ENCODE measurements at regions not wholly inside any gene's neighbourhood (a gene's known extent, or its start where the extent isn't known, plus 50 kb on each side); places are given as distances from the start of the nearest gene placed in this dataset.

- Histone ChIP-seq H3K4me2 (ENCODE audit: insufficient read depth in 1 of 2, low read depth in 2 of 2, low read length in 2 of 2) (no peak overlapping the region), H2BK120ac (replicated peaks; ENCODE audit: low read depth, low read length) (no peak overlapping the region), H3K4me1 (replicated peaks in 1 of 4; ENCODE audit: control insufficient read depth in 3 of 4, insufficient read depth in 4 of 4, low read length in 3 of 4) (peaks cover 0 to 9% (median 3%) of the 10 kb centered on the region in 4 experiments; a peak in 4 of 7 replicates), H2BK5ac (ENCODE audit: low read depth, low read length) (no peak overlapping the region), H3K4me3 (ENCODE audit: extremely low read depth in 1 of 4, insufficient read depth in 2 of 4, low read depth in 3 of 4, low read length in 4 of 4) (no peak overlapping the region), H2BK20ac (ENCODE audit: low read length) (no peak overlapping the region), H3K4ac (replicated peaks; ENCODE audit: insufficient read length, low read depth, low read length) (no peak overlapping the region), H2BK15ac (ENCODE audit: low read length) (no peak overlapping the region), H3K79me2 (ENCODE audit: control insufficient read depth in 1 of 2, insufficient read depth in 2 of 2, low read length in 2 of 2) (no peaks in the 10 kb centered on the region), H2AFZ (ENCODE audit: low read length) (no peak overlapping the region), H4K5ac (ENCODE audit: insufficient read length, low read depth, low read length) (no peak overlapping the region), H3K56ac (replicated peaks; ENCODE audit: insufficient read length, low read depth, low read length) (no peak overlapping the region), H3K18ac (ENCODE audit: extremely low read depth, low read length) (no peak overlapping the region), H3K36me3 (ENCODE audit: control insufficient read depth in 2 of 4, insufficient read depth in 4 of 4, low read length in 3 of 4) (no peaks in the 10 kb centered on the region), H4K91ac (replicated peaks; ENCODE audit: insufficient read length, low read length) (no peak overlapping the region), H3K27ac (ENCODE audit: low read depth, low read length) (no peak overlapping the region), H3K9me3 (ENCODE audit: insufficient read depth in 2 of 2, low read depth in 1 of 2, low read length in 1 of 2) (0 out of 4 replicates have a peak, but pooled peaks cover 0 to 3% of the 10 kb centered on the region in 2 experiments), H2BK12ac (ENCODE audit: low read depth, low read length) (no peak overlapping the region), H3K9ac (replicated peaks in 1 of 4; ENCODE audit: extremely low read depth in 1 of 4, low read depth in 3 of 4, low read length in 3 of 4) (no peak overlapping the region), H4K20me1 (replicated peaks in 1 of 2; ENCODE audit: control insufficient read depth in 1 of 2, insufficient read depth in 2 of 2, low read length in 2 of 2) (no peaks in the 10 kb centered on the region), H3K23me2 (ENCODE audit: low read depth, low read length) (no peaks in the 10 kb centered on the region), H3K27me3 (replicated peaks in 1 of 4; ENCODE audit: control insufficient read depth in 3 of 4, extremely low read depth in 1 of 4, insufficient read depth in 3 of 4, low read length in 3 of 4) (no peaks in the 10 kb centered on the region), H3K23ac (ENCODE audit: insufficient read length) (no peak overlapping the region), H2AK5ac (ENCODE audit: low read depth, low read length) (no peak overlapping the region), H3K14ac (ENCODE audit: insufficient read length) (no peak overlapping the region), H4K8ac (ENCODE audit: extremely low read depth, insufficient read depth, low read length) (no peak overlapping the region), H3K79me1 (ENCODE audit: low read depth, low read length) (no peaks in the 10 kb centered on the region)
- POLR2A ChIA-PET (ENCODE audit: partially characterized antibody), result no interaction called here
- CTCF ChIA-PET (ENCODE audit: partially characterized antibody), result interaction anchor here (1.6 kb wide), 1 partner anchor 125 kb away, joined by 3 read pairs; no protein-coding TSS in a partner anchor
- DNase-seq (ENCODE audit: low read depth in 1 of 2, low spot score in 2 of 2), result no peak
- TF ChIP-seq RXRA (IDR thresholded peaks at IDR 0.05; ENCODE audit: insufficient read depth, low read depth, low read length), result no peak
- no peak for FAIRE-seq
Observed at GRCh38 chr4:114077610-114078009, 98.2 kb upstream of the ARSJ start.

Measured in H1 (cell line).